ENCODE measurements at regions not wholly inside any gene's neighbourhood (a gene's known extent, or its start where the extent isn't known, plus 50 kb on each side); places are given as distances from the start of the nearest gene placed in this dataset.

DNA sequence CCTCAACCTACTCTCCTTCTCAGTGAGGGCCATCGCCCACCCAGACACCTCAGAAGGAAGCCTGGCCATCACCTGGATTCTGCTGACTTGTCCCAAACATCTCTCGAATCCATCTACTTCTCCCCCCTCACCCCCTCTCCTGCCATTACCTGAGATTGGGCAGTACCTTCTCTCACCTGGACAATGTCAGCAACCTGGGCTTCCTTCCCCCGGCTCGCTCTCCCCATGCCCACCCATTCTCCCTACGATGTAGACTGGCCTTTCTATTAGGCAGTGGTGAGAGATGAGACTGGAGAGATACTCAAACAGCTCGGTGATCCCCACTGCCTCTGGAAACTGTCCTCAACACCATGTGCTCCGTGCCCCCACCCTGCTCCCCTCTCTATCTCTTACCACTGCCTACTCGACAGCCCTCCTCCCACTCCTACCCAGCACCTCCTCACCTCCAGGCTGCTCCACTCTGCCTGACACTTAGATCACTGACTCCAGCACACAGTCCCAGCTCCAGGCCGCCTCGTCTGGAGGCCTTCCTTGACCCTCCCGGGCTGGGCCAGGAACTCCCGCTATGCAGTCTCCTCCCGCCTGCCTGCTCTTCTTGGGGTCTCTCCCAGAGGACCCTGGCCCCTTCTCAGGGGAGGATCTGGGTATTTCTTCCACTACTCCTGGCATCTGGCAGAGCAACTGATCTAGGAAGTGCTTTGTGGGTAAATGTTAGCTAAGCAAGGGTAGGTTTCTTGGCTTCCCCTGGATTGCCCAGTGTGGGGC is 235.8 kb upstream of the NLRP1 start:
- DNase-seq (ENCODE audit: low spot score), result no peak

DNA sequence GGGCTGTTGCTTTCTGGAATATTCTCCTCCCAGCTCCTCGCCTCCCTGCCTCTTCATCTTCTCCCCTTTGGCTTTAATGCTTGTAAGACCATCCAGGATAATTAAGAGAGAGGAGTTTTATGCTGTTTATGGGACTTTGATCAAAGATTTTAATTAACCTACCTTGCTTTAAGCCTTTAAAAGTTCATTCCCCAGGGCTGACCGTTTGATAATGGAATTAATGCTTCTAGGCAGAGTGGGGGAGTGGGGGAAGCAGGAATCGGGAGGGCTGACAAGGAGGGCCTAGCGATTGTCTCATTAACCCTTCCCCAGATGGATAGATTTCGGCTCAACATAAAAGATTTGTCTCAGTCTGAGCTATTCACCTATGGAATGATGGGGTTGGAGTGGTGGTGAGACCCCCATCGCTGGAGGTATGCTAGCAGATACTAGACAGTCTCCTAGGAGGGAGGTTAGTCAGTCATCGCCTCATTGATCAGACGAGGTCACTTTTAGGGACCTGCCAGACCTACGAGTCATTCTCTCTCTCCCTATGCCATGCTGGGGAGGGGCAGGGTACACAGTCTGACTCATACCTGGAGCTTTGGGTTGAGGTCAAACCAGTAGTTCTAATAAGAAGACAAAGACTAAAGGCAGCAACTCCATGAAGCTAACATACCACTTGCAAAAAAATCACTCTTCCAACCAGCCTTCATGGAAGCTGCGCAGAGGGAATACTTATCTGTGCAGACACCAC is 236.6 kb upstream of the NLRP1 start:
- no peak for DNase-seq (ENCODE audit: low spot score)

DNA sequence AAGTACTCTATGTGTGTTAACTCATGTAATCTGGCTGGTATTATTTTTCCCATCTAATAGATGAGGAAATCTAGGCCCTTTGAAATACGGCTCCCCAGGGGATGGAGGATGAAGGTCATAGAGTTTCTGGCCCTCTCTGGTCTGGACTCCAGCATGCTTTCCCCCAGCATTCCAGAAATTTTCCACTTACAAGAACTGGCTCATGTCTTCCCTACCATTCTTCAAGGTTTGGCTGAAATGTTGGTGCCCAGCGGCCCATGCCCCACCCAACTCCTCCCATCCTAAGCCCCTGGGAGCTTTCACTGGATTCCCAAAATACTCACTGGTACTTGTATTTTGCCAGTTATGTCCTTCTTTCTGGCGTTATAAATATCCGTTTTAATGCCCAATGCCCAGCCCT is 237.5 kb upstream of the NLRP1 start:
- DNase-seq (ENCODE audit: low spot score), result no peak

DNA sequence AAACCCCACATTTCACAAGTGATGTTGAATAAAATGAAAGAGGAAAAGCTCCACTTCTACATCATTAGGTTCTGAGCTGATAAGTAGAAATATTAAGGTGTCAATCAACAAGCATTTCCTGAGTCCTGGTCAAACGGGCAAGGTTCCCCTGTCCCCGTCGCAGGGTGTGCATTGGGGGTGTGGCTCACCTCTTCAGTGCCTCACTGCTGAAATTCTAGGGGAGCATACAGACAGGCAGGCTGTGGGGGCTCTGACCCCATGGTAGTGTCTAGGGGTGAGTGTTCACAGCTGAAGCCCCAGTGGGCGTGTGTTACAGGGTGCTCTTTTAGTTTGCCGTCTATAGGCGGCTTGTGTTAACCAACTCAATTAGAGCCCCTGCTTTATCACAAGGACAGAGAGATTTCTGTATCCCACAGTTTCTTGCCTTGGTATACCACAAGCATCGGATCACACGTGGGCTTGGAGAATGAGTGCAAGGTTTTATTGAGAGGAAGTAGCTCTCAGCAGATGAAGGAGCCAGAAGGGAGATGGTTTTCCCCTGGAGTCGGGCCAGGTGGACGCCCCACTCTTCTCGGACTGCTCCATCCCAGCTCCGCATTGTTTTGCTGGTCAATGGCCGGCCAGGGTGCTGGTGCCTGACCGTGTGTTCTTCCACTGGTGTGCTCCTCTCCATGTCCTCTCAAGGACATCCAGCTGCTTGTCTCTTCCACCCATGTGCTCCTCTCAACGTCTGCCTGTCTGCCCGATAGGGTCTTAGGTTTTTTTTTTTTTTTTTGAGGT is 238.2 kb upstream of the NLRP1 start:
- DNase-seq (ENCODE audit: low spot score), result no peak

DNA sequence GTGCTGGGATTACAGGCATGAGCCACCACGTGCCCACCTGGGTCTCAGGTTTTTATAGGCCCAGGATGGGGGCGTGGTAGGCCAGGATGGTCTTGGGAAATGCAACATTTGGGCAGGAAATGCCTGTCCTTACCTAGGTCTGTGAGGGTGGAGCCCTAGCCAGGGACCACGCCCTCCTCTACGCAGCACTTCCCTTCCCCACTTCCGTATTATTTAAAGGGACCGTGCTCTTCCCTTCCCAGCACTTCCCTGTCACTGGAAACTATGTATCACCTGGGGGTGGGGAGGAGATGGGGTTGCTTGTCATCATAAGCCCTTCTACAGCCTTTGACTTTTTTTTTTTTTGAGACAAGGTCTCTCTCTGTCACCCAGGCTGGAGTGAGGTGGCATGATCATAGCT is 238.9 kb upstream of the NLRP1 start:
- DNase-seq (ENCODE audit: low spot score), result no peak

DNA sequence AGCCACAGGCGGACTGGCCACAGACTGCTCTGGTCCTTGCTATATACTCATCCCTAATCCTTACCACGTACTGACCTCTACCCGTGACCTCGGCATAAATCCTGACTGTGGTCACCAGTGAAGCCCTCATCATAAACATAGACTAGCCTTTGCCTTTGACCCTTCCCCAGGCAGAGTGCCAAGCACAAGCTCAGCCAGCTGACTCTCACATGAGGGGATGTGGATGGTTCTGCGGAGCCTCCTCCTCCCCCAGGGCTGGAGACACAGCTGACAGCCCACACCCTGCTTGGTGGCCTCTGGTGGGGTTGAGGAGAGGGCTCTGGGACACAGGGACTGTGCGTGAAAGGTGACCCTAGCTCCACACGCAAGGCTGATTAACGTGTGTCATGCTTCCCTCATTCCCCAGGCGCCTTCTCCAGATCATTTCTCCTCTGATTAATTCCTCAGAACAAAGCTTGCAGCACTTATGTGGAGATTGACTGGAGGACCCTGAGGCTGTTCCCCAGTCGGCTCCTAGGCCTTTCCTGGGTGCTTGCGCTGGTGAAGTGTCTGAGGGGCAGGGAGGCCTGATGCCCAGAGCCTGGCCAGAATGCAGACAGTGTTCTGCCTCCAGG is 241.5 kb upstream of the NLRP1 start:
- DNase-seq (ENCODE audit: low spot score), result no peak

DNA sequence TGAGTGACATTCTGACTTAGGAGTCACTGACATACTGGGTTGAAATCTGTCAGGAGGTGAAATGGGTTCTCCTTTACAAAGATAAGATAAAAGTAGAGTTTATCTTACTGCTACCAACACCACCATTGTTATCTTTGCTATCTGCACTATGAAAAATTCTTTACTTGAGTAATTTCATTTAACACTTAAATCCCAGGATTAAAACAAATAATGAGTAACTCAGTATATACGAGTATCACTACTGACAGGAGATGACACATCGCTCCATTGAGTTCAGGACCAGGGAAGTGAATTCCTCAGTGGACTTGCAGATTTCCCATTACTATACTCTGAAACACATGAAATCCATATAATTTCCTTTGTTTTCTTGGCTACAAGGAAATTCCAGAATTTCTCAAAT is 242.1 kb upstream of the NLRP1 start:
- no peak for DNase-seq (ENCODE audit: low spot score)

DNA sequence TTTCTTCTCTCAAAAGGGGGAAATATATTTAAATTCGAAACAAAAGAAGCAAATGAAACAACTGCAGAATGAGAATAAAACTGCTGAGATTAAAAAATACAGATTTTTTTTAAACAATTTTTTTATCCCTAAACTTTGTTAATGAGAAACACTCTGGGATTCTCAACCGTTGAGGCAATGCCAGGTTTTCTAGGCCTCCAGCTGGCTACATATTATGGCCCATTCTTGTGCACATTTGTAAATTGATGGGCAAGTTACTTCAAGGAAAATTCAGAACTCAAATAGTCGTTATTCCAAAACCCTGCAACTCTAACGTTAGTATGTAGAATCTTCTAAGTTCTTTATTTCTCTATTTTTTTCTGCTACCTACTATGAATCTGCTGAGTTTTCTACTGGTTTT is 239.3 kb upstream of the WSCD1 start:
- no peak for DNase-seq (ENCODE audit: low spot score)

DNA sequence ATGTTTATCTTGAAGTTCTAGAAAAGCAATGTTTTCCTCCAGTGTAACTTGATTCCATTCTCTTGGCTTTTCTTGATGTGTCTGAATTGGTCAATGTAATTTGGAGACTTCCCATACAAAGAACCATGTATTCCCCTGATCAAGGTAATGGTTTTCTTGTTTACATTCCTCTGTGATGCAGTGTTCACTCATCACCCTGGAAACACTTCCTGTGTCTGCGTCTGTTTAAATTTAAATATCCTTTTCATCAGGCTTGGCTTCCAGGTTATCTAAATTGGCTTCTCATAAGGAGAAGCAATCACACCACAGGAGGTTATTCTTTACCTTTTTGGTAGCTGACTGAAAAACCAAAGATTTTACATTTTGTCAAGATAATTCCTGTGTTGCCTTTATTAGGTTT is 237.3 kb upstream of the WSCD1 start:
- DNase-seq (ENCODE audit: low spot score), result no peak

GRCh38 chr17:5837055-5837491 is 233.1 kb upstream of the WSCD1 start:
- no peak for DNase-seq (ENCODE audit: low spot score)

- DNase-seq (ENCODE audit: low spot score), result peak; percentile 40
Observed at GRCh38 chr17:5838661-5839300, 231.4 kb upstream of the WSCD1 start.

- no peak for DNase-seq (ENCODE audit: low spot score)
Observed at GRCh38 chr17:5840811-5841446, 229.2 kb upstream of the WSCD1 start.

- no peak for DNase-seq (ENCODE audit: low spot score)
Observed at GRCh38 chr17:5841862-5842261, 228.3 kb upstream of the WSCD1 start.

DNA sequence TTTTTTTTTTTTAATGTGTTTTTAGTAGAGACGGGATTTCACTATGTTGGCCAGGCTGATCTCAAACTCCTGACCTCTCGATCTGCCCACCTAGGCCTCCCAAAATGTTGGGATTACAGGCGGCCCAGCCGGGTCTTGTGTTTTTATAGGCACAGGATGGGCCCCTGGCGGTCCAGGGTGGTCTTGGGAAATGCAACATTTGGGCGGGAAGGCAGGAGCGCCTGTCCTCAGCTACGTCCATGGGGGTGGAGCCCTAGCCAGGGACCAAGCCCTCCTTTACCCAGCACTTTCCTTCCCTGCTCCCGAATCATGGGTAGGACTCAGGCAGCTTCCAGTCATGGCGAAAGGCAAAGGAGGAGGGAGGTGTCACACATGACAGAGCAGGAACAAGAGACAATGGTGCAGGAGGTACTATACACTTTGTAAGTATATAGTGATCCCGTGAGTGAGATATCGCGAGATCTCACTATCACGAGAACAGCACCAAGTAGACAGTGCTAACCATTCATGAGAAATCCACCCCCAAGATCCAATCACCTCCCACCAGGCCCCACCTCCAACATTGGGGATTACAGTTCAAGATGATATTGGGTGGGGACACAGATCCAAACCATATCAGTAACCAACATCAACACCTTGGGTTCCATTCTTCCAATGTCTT is 226.7 kb upstream of the WSCD1 start:
- no peak for DNase-seq (ENCODE audit: low spot score)

DNA sequence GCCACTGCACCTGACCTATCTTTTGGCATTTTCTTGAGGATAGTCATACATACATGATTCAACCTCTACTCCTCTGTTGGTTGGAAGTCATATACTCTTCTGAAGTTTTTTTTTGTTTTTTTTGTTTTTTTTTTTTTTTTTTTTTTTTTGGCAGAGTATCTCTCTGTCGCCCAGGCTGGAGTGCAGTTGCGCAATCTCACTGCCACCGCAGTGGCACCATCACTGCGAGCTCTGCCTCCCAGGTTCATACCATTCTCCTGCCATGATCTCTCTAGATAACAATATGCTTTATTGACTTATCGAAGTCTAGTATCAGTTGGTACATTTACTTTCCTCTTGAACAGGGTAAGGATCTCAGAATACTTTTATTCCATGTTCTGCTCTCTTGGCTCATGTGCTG is 224.2 kb upstream of the WSCD1 start:
- DNase-seq (ENCODE audit: low spot score), result no peak

- DNase-seq (ENCODE audit: low spot score), result no peak
Observed at GRCh38 chr17:5854871-5855554, 215.2 kb upstream of the WSCD1 start.

- DNase-seq (ENCODE audit: low spot score), result no peak
Observed at GRCh38 chr17:5861246-5861645, 208.9 kb upstream of the WSCD1 start.

GRCh38 chr17:5861854-5862253 is 208.3 kb upstream of the WSCD1 start:
- DNase-seq (ENCODE audit: low spot score), result no peak

DNA sequence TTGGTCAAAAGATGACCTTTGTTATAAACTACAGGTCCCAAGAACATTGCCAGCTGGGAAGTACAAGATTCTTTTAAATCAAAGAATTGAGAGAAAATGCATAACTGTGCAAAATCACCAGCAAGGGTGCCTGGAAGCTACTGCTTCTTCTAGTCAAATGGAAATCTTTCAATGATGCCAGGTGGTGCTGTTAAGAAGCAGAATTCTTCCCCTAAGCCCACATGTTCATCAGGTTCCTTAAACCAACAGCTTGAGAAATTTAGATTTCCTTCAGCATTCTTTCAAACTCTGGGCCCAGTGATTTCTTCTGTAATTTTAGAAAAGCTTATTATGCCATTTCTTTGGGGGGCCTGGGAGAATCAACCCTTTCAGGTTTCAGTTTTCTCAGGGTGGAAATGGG is 207.8 kb upstream of the WSCD1 start:
- DNase-seq (ENCODE audit: low spot score), result no peak

All from Ammon's horn (tissue), 1 donor.